Fibroblast of pulmonary artery (primary cell): ENCODE measurements at regions not wholly inside any gene's neighbourhood (a gene's known extent, or its start where the extent isn't known, plus 50 kb on each side); places are given as distances from the start of the nearest gene placed in this dataset.

Source experiments
- DNase-seq: peaks from one replicate; pipeline ENCODE4 v3.0.0-alpha.2; 2010; ENCODE audit warnings: low read depth
- H3K4me3 ChIP-seq: replicated peaks from 2 replicates; pipeline ENCODE4 v1.5.1; 2011; ENCODE audit warnings: low read depth, mild to moderate bottlenecking, control low read depth, low read length, moderate library complexity
- TF ChIP-seq, protein P1 (sequence below): IDR thresholded peaks from 2 replicates; pipeline ENCODE4 v1.5.1; 2011; ENCODE audit warnings: mild to moderate bottlenecking, control low read depth, low read length, inconsistent platforms; ENCODE audit errors: missing control alignments

DNA sequence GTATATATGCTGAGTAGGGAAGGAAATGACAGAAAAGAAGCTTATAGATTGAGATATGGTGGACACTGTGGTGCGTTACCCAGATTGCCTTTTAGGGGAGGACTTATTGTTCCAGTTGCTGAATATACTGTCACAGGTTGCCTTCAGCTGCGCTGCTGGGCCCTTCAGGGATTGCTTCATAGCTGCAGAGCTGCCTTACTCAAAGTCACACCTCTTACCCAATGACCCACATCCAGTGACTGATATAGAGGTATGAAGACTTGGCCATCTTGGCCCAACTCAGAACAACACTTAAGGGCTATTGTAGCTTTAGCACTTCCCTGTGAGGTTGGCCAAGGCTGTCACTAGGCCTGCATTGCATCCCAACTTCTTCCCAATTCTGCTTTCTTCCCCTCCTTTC is 63.4 kb upstream of the TMEM164 start:
- no peak for DNase-seq
- H3K4me3 ChIP-seq = no peak overlapping the region
- TF ChIP-seq, protein P1, sequence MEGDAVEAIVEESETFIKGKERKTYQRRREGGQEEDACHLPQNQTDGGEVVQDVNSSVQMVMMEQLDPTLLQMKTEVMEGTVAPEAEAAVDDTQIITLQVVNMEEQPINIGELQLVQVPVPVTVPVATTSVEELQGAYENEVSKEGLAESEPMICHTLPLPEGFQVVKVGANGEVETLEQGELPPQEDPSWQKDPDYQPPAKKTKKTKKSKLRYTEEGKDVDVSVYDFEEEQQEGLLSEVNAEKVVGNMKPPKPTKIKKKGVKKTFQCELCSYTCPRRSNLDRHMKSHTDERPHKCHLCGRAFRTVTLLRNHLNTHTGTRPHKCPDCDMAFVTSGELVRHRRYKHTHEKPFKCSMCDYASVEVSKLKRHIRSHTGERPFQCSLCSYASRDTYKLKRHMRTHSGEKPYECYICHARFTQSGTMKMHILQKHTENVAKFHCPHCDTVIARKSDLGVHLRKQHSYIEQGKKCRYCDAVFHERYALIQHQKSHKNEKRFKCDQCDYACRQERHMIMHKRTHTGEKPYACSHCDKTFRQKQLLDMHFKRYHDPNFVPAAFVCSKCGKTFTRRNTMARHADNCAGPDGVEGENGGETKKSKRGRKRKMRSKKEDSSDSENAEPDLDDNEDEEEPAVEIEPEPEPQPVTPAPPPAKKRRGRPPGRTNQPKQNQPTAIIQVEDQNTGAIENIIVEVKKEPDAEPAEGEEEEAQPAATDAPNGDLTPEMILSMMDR = no peak

DNA sequence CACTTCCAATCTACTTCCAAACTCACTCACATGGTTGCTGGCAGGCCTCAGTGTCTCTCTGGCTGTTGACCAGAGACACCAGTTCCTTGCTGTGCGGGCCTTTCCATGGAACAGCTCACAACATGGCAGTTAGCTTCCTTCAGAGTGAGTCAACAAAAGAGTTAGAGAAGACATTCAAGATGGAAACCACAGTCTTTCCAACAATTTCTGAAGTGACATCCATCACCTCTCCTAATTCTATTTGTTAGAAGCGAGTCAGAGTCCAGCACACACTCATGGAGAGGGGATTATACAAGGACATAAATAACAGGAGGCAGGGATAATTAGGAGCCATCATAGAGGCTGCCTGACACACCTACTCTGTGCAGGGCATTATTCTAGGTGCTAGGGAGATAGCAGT is 62.5 kb upstream of the TMEM164 start:
- no peak for DNase-seq
- TF ChIP-seq, protein P1 = no peak
- no peak overlapping the region for H3K4me3 ChIP-seq

DNA sequence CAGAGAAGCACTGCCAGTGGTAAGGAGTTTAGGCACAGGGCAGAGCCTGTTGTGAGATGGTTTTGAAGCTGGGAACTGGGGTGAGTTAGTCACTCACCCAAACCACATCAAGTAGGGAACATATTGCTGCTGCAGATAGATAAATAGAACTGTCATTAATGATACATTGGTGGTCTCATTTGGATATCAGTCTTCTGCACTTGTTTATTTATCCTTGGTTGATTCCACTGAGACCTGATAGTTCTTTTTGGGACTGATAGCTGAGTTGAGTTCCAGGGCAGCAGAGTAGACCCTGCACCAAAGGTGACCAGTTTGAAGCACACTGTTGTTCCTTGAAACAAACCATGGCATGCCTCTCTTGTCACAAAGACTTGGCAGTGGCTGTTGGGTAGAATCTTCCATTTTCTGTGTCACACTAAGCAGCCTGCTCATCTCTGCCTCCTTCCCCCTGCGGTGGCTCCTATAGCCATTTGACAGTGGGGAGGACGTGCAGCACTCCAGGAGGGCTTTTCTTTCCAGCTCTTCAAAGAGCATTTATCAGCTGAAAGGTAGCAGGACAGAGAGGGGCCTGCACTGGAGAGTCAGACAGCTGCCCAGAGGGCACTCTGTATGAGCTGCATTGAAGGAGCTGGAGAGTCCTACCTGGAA is 59.7 kb upstream of the TMEM164 start:
- TF ChIP-seq, protein P1 = no peak
- DNase-seq = no peak
- no peak overlapping the region for H3K4me3 ChIP-seq

DNA sequence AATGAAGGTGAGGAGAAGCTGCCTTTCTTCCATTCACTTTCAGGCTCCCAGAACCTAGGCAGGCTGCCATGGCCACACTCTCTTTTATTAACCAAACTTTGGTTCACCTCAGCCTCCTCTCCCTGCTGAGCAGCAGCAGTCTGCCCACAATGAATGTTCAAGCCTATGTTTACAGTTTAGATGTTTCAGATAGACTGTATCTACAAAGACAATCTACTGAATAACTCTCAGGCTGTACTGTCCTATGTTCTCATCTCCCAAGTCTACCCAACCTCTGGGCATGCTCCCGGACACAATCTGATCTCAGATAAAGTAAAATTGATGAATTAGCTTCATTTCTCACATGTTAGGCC is 59.2 kb upstream of the TMEM164 start:
- DNase-seq = no peak
- no peak overlapping the region for H3K4me3 ChIP-seq
- TF ChIP-seq, protein P1 = no peak

DNA sequence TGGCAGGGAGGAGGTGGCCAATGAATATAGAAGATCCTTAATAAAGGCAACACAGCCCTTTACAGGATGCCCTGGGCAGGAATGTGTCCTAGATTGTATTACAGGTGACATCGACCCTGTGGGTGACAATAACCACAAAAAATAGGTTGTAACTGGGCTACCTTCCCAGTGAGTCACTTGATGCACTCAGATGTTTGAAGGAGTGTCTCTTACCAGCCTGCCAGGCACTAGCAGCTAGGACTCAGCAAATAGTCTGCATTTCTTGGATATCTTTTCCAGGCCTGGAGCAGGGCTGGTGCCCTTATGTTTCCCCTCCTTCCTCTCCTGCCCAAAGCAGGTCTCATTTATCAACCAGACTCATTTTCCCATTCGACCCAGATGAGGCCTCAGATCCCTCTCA is 50.9 kb upstream of the TMEM164 start:
- TF ChIP-seq, protein P1 = no peak
- DNase-seq = no peak
- no peak overlapping the region for H3K4me3 ChIP-seq

DNA sequence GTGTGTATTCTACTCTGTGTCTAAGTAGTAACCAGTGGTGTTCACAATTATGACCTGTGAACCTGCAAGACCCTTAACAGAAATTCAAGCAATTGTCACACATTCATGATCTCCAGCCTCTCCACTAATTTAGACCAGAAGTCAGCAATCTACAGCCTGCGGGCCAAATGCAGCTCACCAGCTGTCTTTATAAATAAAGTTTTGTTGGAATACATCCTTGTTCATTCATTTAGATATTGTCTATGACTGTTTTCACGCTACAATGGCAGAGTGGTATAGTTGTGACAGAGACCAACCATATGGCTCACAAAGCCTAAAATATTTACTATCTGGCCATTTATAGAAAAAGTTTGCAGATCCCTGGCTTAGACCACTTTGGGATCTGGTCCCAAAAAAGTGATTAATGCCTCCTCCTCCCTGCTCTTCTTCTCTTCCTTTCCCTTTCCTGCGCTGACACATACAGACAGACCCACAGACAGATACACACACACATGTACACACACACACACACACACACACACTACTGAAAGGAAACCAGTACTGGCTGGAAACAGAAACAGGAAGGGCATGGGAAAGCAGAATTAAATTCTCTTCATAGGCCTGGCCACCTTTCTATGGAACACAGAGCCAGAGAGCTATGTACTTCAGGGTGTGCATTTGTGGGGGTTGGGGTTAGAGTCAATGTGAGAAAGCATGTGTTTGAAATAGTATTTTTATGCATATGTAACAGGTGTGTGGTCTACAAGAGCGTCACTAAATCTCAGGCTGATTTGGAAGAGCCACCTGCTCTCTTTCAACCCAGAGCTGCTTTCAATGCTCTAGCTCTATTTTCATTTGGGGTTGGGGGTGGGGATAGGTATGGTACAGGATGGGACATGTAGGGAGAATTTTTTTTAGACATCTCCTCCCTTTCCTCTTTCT is 49.7 kb upstream of the TMEM164 start:
- DNase-seq = peak; percentile 37
- TF ChIP-seq, protein P1 = no peak
- no peak overlapping the region for H3K4me3 ChIP-seq
